H54 (cell line): ENCODE measurements at regions not wholly inside any gene's neighbourhood (a gene's known extent, or its start where the extent isn't known, plus 50 kb on each side); places are given as distances from the start of the nearest gene placed in this dataset.

ENCODE experiments used
- DNase-seq: peaks from one replicate; pipeline ENCODE4 v3.0.0; 2011; ENCODE audit warnings: low spot score, mixed read lengths; ENCODE audit not compliant: insufficient read length
- FAIRE-seq: peaks from 3 replicates; lab custom pipeline; 2011; peaks lifted over from hg19 to GRCh38; lab: Jason Lieb, UNC
- POLR2A ChIP-seq: IDR thresholded peaks from 2 replicates; pipeline ENCODE4 v1.6.1; 2011; ENCODE audit warnings: low read depth, mild to moderate bottlenecking, low read length

GRCh38 chr6:164150232-164150631 is 735.7 kb downstream of the QKI start:
- FAIRE-seq (no peak), DNase-seq (no peak)

GRCh38 chr6:164148788-164149187 is 734.3 kb downstream of the QKI start:
- TF ChIP-seq POLR2A, result no peak
- DNase-seq (no peak), FAIRE-seq (no peak)

More at GRCh38 chr6:164150232-164150631, 735.7 kb downstream of the QKI start:
- no peak for TF ChIP-seq POLR2A

DNA sequence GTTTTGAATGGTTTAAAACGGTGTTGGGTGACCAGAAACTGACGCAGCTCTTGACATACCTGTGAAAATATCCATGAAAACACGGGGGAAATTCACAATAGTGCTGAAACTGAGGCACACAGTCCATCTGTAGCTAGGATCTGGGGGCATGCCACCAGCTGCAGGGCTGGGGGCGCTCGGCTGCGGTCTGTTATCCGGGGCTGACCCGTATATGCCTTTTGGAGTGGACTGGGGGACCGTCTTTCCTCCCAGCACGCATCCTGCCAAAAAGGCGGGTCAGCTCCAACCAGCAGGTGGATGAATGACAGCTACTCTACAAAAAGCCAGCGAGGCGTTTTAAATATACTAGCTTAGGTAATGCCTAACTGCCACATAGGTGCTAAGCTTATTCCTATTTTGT is 729.8 kb downstream of the QKI start:
- DNase-seq (no peak), FAIRE-seq (no peak)
- no peak for TF ChIP-seq POLR2A

- FAIRE-seq (no peak), DNase-seq (no peak)
- no peak for TF ChIP-seq POLR2A
These were observed 727.8 kb downstream of the QKI start for GRCh38 chr6:164142322-164142721.

DNA sequence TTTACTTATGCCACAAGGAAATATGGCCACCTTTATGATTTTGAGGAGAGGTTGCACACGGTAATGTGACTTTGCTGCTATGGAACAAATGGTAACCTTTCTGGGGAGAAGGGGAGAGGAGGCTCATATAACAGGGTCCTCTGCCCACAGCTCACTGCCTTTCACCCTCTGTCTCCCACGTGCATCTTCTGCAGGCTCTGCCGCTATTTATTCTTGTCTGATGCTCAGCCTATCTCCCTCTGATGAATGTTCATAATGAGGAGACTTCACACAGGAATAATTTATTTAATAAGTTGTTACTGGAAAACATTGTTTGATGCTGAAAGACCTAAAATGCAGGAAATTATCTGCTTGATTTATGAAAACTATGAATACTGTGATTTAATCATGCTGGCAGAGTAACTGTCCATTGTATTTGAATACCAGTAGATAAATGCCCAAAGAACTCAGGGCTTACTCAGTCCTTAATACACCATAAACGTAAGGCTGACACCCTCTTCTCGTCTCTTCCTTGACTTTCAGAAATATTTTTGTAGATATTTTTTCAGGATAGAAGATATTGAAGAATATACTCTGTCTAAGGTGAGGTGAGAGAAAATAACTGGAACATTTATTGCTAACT is 721.1 kb downstream of the QKI start:
- TF ChIP-seq POLR2A, result no peak
- FAIRE-seq (no peak), DNase-seq (no peak)

DNA sequence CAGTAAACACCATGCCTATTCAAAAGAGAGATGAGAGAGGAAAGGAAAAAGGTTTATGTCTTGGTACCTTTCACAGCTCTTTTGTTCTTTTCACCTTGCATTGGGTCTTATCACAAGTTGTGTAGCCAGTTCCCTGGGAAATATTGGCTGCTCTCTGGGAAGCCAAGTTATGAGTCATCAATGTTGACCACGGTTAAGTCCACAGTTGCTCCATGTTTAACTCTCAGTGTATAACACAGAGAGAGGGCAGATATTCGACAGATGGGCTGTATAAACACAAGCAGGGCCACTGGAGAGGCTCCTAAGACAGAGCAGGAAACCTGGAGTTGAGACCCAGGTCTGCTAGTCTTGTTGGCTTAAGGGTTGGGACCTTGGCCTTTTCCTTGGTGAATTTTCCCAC is 718.6 kb downstream of the QKI start:
- DNase-seq (no peak), FAIRE-seq (no peak)
- TF ChIP-seq POLR2A, result no peak

DNA sequence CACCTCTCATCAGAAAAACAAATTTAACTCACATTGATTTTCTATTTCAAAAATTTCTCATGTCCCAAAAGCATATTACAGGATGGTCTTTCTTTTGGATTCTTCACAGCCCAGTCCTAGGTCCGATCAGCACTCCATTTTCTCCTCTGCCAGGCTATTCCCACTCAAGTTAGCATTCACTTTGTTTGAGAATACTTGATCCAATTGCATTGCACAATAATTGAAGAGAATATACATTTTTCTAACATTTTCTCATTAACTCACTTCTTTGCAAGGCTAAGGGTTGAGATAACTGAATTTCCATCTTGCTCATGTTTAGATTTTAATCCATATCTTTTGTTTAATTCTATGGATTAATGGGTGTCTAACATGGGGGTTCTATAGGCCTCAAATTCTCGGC is 716.1 kb downstream of the QKI start:
- DNase-seq, result no peak
- TF ChIP-seq POLR2A, result no peak
- no peak for FAIRE-seq

DNA sequence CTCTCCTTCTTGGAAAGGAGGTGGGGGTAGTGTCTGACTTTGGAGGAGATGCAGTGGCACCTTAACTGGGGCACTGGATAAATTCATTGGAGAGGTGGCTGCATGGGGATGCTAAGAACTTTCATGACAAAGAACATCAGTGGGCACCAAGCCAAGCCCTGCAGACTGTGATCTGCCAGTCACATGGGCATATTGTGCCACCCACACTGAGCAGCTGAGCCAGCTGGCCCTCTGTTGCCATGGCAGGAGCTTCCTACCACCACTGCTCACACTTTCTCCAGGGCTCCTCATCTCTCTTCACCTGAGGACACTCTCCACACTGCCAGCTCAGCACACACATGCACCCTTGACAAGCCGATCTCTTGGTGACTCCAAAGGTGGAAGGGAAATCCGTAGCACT is 715.6 kb downstream of the QKI start:
- no peak for DNase-seq
- no peak for TF ChIP-seq POLR2A
- no peak for FAIRE-seq

DNA sequence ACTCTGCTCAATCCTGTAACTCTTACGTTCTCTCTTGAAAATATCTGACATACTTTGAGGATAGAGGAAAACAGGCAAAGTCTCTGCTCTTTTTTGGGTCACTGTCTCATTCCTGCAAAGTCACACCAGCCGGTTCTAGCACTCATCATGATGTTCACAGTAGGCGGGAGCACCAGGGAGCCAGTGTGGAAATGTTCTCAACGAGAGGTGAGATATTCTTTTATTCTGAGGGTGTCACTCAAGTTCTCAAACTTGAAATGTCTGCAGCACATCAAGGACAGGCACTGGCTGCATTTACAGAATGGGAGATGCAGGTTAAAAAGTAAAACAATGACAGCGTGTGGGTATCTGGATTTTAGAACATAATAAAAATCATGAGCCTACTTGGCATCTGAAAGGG is 714.7 kb downstream of the QKI start:
- FAIRE-seq (no peak), DNase-seq (no peak)
- no peak for TF ChIP-seq POLR2A

GRCh38 chr6:164128101-164128500 is 713.6 kb downstream of the QKI start:
- FAIRE-seq (no peak), DNase-seq (no peak)
- no peak for TF ChIP-seq POLR2A

DNA sequence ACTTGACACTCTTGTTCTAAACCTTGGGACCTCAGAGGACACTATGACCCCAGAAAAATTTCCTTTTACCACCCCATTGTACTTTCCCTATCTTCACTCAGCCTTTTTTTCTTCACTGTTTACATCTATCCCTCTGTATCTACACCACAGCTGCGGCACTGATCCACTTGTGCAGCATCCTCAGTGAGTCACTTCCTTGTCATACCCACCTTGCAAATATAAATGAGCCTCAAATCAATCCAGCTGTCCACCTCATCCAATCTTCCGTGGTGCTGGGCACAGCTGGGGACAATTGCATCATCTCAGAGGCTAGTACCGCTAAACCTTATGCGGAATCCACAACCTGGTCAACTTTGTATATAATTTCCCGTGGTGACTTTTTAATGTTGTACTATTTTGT is 710.5 kb downstream of the QKI start:
- DNase-seq (no peak), FAIRE-seq (no peak)
- TF ChIP-seq POLR2A, result no peak

DNA sequence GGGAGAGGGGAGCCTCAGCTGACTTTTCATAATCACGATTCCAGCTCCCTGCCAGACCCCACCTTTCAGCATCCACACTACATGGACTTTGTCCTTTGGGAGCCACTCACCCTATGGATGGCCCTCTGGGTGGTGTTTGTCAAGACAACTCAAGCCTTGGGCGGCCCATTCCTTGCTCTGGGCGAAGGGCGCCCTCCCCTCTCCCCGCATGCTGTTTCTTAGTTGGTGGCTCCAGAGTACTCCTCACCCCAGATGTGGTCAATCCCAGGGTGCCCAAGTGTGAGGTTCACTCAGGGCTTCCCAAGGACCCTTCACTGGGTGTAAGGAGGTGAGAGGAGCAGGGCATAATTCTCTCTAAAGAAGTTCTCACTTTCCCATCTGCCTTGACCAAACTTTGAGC is 710.0 kb downstream of the QKI start:
- DNase-seq, result no peak
- TF ChIP-seq POLR2A, result no peak
- FAIRE-seq, result no peak

GRCh38 chr6:164122109-164122508 is 707.6 kb downstream of the QKI start:
- FAIRE-seq, result no peak
- TF ChIP-seq POLR2A, result no peak
- no peak for DNase-seq

DNA sequence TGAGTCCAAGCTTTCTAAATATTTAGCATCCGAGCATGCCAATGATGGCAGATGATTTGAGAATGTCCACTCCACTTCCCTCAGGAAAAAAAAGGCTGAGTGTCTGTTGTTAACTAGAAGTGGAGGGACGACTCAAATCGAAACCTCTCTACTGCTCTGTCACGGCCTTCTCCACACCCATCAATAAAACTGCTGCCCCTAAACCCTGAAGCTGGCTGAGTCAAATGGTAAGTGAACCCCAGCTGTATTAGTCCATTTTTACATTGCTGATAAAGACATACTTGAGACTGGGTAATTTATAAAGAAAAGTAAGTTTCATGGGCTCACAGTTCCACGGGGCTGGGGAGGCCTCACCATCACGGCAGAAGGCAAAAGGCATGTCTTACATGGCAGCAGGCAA is 707.0 kb downstream of the QKI start:
- TF ChIP-seq POLR2A, result no peak
- FAIRE-seq (no peak), DNase-seq (no peak)

DNA sequence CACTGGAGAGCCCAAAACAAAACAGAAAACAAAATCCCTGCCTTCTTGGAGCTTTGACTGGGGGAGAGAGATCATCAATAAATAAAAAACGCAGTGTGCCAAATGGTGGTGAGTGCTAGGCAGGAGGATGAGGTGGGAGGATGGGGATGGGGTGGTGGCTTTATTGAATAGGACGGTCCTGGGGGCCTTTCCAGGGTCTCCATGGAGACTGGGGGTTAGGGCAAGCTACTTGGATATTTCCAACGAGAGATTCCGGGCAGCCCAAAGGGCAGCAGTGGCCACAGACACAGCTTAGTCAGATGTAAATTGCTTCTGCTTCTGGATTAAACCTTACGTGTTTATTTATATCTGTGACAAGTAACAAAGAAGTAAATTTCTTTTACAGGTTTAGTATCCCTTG is 700.1 kb downstream of the QKI start:
- FAIRE-seq, result no peak
- no peak for DNase-seq
- TF ChIP-seq POLR2A, result no peak

GRCh38 chr6:164114051-164114450 is 699.5 kb downstream of the QKI start:
- TF ChIP-seq POLR2A, result no peak
- no peak for DNase-seq
- no peak for FAIRE-seq

GRCh38 chr6:164113637-164114036 is 699.1 kb downstream of the QKI start:
- DNase-seq (no peak), FAIRE-seq (no peak)
- no peak for TF ChIP-seq POLR2A
